ENCODE measurements at regions not wholly inside any gene's neighbourhood (a gene's known extent, or its start where the extent isn't known, plus 50 kb on each side); places are given as distances from the start of the nearest gene placed in this dataset.

GRCh38 chr15:57849317-57849716 is 142.8 kb downstream of the POLR2M start:
- DNase-seq (no peak), ATAC-seq (no peak)
- Histone ChIP-seq H3K4me1 (no peaks in the 10 kb centered on the region), H3K27me3 (ENCODE audit: insufficient read depth in 3 of 3, low read length in 2 of 3) (peaks cover 0 to 5% (median 0%) of the 10 kb centered on the region in 3 donors), H3K9me3 (no peaks in the 10 kb centered on the region), H3K4me3 (no peak overlapping the region), H3K36me3 (ENCODE audit: insufficient read depth in 1 of 2, low read depth in 1 of 2) (no peaks in the 10 kb centered on the region), H3K27ac (no peak overlapping the region)
- 44 to 66% (median 49%) methylated on average over 5 of the region's 5 CpGs for WGBS, 3 donors
- TF ChIP-seq CTCF (IDR thresholded peaks at IDR 0.05), result no peak
- intact Hi-C loops (cut with DNase I), result no loop called here

- ATAC-seq (no peak), DNase-seq (no peak)
- no peaks in the 10 kb centered on the region for H3K36me3 ChIP-seq (ENCODE audit: insufficient read depth in 1 of 2, low read depth in 1 of 2)
- H3K4me1 ChIP-seq, result no peaks in the 10 kb centered on the region
- H3K4me3 ChIP-seq, result no peak overlapping the region
- H3K9me3 ChIP-seq, result no peaks in the 10 kb centered on the region
- H3K27ac ChIP-seq, result no peak overlapping the region
- no peak for TF ChIP-seq CTCF (IDR thresholded peaks at IDR 0.05)
- intact Hi-C loops (cut with DNase I), result loop anchor here in 1 of 2 donors (5.0 kb wide), 2 partner anchors 57 to 467 kb away; no protein-coding TSS in a partner anchor
- H3K27me3 ChIP-seq (ENCODE audit: insufficient read depth in 3 of 3, low read length in 2 of 3), result peaks cover 0 to 9% (median 0%) of the 10 kb centered on the region in 3 donors
These were observed 148.0 kb downstream of the POLR2M start for GRCh38 chr15:57854531-57854930.

GRCh38 chr15:57857871-57858270 is 151.4 kb downstream of the POLR2M start:
- Histone ChIP-seq H3K27ac (no peak overlapping the region), H3K27me3 (ENCODE audit: insufficient read depth in 3 of 3, low read length in 2 of 3) (peaks cover 0 to 3% (median 0%) of the 10 kb centered on the region in 3 donors), H3K4me3 (no peak overlapping the region), H3K36me3 (ENCODE audit: insufficient read depth in 1 of 2, low read depth in 1 of 2) (no peaks in the 10 kb centered on the region), H3K9me3 (no peaks in the 10 kb centered on the region), H3K4me1 (no peaks in the 10 kb centered on the region)
- TF ChIP-seq CTCF (IDR thresholded peaks at IDR 0.05), result no peak
- peak in 1 of 4 donors; percentile 47 for ATAC-seq
- no peak for DNase-seq
- 41 to 54% (median 48%) methylated on average over 1 of the region's 1 CpG for WGBS, 3 donors
- intact Hi-C loops (cut with DNase I), result loop anchor here in 1 of 2 donors (5.0 kb wide), 1 partner anchor 296 kb away; no protein-coding TSS in a partner anchor

- peaks cover 0 to 3% (median 0%) of the 10 kb centered on the region in 3 donors for H3K27me3 ChIP-seq (ENCODE audit: insufficient read depth in 3 of 3, low read length in 2 of 3)
- no peak for DNase-seq
- no peak overlapping the region for H3K27ac ChIP-seq
- H3K4me3 ChIP-seq, result no peak overlapping the region
- ATAC-seq, result no peak
- 87 to 90% (median 89%) methylated on average over 2 of the region's 2 CpGs for WGBS, 3 donors
- no peak for TF ChIP-seq CTCF (IDR thresholded peaks at IDR 0.05)
- H3K4me1 ChIP-seq, result no peaks in the 10 kb centered on the region
- no peaks in the 10 kb centered on the region for H3K36me3 ChIP-seq (ENCODE audit: insufficient read depth in 1 of 2, low read depth in 1 of 2)
- intact Hi-C loops (cut with DNase I), result loop anchor here in 1 of 2 donors (5.0 kb wide), 1 partner anchor 297 kb away; no protein-coding TSS in a partner anchor
- no peaks in the 10 kb centered on the region for H3K9me3 ChIP-seq
These were observed 152.7 kb downstream of the POLR2M start for GRCh38 chr15:57859130-57859685.
